Nucleus accumbens (tissue), 56 donors: ENCODE measurements at regions not wholly inside any gene's neighbourhood (a gene's known extent, or its start where the extent isn't known, plus 50 kb on each side); places are given as distances from the start of the nearest gene placed in this dataset.

ENCODE experiments used
- DNase-seq, 56 donors: peaks; one replicate each; lab custom pipeline; 2025; lab: John Stamatoyannopoulos, UW

GRCh38 chr4:137090951-137091350 lies 441.3 kb downstream of the PCDH18 start:
- no peak for DNase-seq

GRCh38 chr4:137083571-137084135 lies 448.6 kb downstream of the PCDH18 start:
- DNase-seq, result no peak

GRCh38 chr4:137082061-137082460 lies 450.2 kb downstream of the PCDH18 start:
- DNase-seq, result no peak

GRCh38 chr4:137076908-137077307 lies 455.4 kb downstream of the PCDH18 start:
- DNase-seq, result no peak

GRCh38 chr4:137075586-137075985 lies 456.7 kb downstream of the PCDH18 start:
- DNase-seq, result no peak

- DNase-seq, result no peak
Observed at GRCh38 chr4:137070614-137071013, 461.7 kb downstream of the PCDH18 start.

GRCh38 chr4:137069473-137069872 lies 462.8 kb downstream of the PCDH18 start:
- no peak for DNase-seq

GRCh38 chr4:137067735-137068134 lies 464.6 kb downstream of the PCDH18 start:
- no peak for DNase-seq

- no peak for DNase-seq
Observed at GRCh38 chr4:137065311-137065710, 467.0 kb downstream of the PCDH18 start.

- DNase-seq, result no peak
Observed at GRCh38 chr4:137063961-137064360, 468.3 kb downstream of the PCDH18 start.

- no peak for DNase-seq
Observed at GRCh38 chr4:137043184-137043583, 489.1 kb downstream of the PCDH18 start.

- DNase-seq, result no peak
Observed at GRCh38 chr4:137039370-137039769, 492.9 kb downstream of the PCDH18 start.

GRCh38 chr4:137032222-137032621 lies 500.1 kb downstream of the PCDH18 start:
- DNase-seq, result no peak

- no peak for DNase-seq
Observed at GRCh38 chr4:137029026-137029425, 503.3 kb downstream of the PCDH18 start.

- no peak for DNase-seq
Observed at GRCh38 chr4:137025484-137026059, 506.7 kb downstream of the PCDH18 start.

- DNase-seq, result no peak
Observed at GRCh38 chr4:137015426-137016409, 516.6 kb downstream of the PCDH18 start.

- DNase-seq, result no peak
Observed at GRCh38 chr4:137000432-137000831, 531.9 kb downstream of the PCDH18 start.

GRCh38 chr4:136992032-136992431 lies 540.3 kb downstream of the PCDH18 start:
- DNase-seq, result no peak

- DNase-seq, result no peak
Observed at GRCh38 chr4:136985683-136986082, 546.6 kb downstream of the PCDH18 start.

GRCh38 chr4:136967069-136967468 lies 565.2 kb downstream of the PCDH18 start:
- no peak for DNase-seq

- no peak for DNase-seq
Observed at GRCh38 chr4:136965478-136965877, 566.8 kb downstream of the PCDH18 start.

- DNase-seq, result no peak
Observed at GRCh38 chr4:136962868-136963267, 569.4 kb downstream of the PCDH18 start.
